Suprapubic skin (tissue), 3 donors: ENCODE measurements at regions not wholly inside any gene's neighbourhood (a gene's known extent, or its start where the extent isn't known, plus 50 kb on each side); places are given as distances from the start of the nearest gene placed in this dataset.

Experiments used
- POLR2AphosphoS5 ChIP-seq, 3 donors: sonication (generic); formaldehyde crosslinking; IDR thresholded peaks; one replicate each; pipeline ENCODE4 v1.6.1; 2017; ENCODE audit warnings: antibody characterized with exemption in 3 of 3
- TF ChIP-seq, protein P1 (sequence below), 2 donors: fragments of 200-600 bp in 1 of 2; fragments of 450-650 bp in 1 of 2; sonication (generic) in 1 of 2; IDR thresholded peaks; one replicate each; pipeline ENCODE4 v1.5.1; 2016 to 2019; ENCODE audit warnings: antibody characterized with exemption in 2 of 2, mild to moderate bottlenecking in 1 of 2, moderate library complexity in 1 of 2

DNA sequence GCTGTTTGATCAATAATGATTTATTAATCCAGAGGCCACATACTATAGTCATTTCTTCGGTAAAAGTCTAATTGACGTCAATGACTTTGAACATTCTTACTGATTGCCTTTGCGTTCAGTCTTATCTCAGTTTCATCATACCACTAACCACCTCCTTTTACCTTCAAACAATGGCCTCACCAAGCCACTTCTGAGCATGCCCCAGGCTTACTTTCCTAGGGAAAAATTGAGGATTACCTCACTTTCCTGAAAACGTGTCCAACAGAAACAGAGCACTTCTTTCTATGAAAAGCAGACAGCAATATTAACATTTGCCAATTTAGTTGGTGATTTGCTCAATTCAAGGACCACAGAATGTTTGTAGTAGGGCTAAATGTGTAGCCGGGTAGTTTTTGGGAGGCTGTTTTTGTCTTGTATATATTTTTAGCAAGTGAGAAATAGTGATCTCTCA, 157.6 kb downstream of the KLF5 start:
- TF ChIP-seq, protein P1, sequence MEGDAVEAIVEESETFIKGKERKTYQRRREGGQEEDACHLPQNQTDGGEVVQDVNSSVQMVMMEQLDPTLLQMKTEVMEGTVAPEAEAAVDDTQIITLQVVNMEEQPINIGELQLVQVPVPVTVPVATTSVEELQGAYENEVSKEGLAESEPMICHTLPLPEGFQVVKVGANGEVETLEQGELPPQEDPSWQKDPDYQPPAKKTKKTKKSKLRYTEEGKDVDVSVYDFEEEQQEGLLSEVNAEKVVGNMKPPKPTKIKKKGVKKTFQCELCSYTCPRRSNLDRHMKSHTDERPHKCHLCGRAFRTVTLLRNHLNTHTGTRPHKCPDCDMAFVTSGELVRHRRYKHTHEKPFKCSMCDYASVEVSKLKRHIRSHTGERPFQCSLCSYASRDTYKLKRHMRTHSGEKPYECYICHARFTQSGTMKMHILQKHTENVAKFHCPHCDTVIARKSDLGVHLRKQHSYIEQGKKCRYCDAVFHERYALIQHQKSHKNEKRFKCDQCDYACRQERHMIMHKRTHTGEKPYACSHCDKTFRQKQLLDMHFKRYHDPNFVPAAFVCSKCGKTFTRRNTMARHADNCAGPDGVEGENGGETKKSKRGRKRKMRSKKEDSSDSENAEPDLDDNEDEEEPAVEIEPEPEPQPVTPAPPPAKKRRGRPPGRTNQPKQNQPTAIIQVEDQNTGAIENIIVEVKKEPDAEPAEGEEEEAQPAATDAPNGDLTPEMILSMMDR (IDR thresholded peaks at IDR 0.05), result no peak
- TF ChIP-seq POLR2AphosphoS5 (IDR thresholded peaks at IDR 0.05), result no peak
